GM18502 (cell line): ENCODE measurements at regions not wholly inside any gene's neighbourhood (a gene's known extent, or its start where the extent isn't known, plus 50 kb on each side); places are given as distances from the start of the nearest gene placed in this dataset.

Experiments
- ATAC-seq: cut with Tn5 transposase; IDR thresholded peaks from one replicate; pipeline ENCODE4 v1.9.1; 2021; ENCODE audit warnings: mild to moderate bottlenecking; ENCODE audit not compliant: unreplicated experiment, poor library complexity

- ATAC-seq = no peak
Observed at GRCh38 chr11:98104249-98104648, 916.5 kb upstream of the CNTN5 start.

- no peak for ATAC-seq
Observed at GRCh38 chr11:98107736-98108135, 913.0 kb upstream of the CNTN5 start.

GRCh38 chr11:98110030-98110429 lies 910.7 kb upstream of the CNTN5 start:
- no peak for ATAC-seq

- ATAC-seq = no peak
Observed at GRCh38 chr11:98115873-98116272, 904.9 kb upstream of the CNTN5 start.

- no peak for ATAC-seq
Observed at GRCh38 chr11:98130117-98130625, 890.6 kb upstream of the CNTN5 start.

GRCh38 chr11:98136357-98136756 lies 884.4 kb upstream of the CNTN5 start:
- ATAC-seq = no peak

GRCh38 chr11:98137437-98137836 lies 883.3 kb upstream of the CNTN5 start:
- no peak for ATAC-seq

GRCh38 chr11:98143661-98144060 lies 877.1 kb upstream of the CNTN5 start:
- no peak for ATAC-seq

- ATAC-seq = no peak
Observed at GRCh38 chr11:98153752-98154151, 867.0 kb upstream of the CNTN5 start.

GRCh38 chr11:98155696-98156095 lies 865.1 kb upstream of the CNTN5 start:
- no peak for ATAC-seq

- ATAC-seq = no peak
Observed at GRCh38 chr11:98177925-98178324, 842.8 kb upstream of the CNTN5 start.

GRCh38 chr11:98180511-98180910 lies 840.2 kb upstream of the CNTN5 start:
- ATAC-seq = no peak

GRCh38 chr11:98180921-98181320 lies 839.8 kb upstream of the CNTN5 start:
- no peak for ATAC-seq

- ATAC-seq = no peak
Observed at GRCh38 chr11:98183034-98183433, 837.7 kb upstream of the CNTN5 start.

- ATAC-seq = no peak
Observed at GRCh38 chr11:98185245-98185644, 835.5 kb upstream of the CNTN5 start.

- ATAC-seq = no peak
Observed at GRCh38 chr11:98194611-98195010, 826.1 kb upstream of the CNTN5 start.

- ATAC-seq = no peak
Observed at GRCh38 chr11:98195300-98195699, 825.4 kb upstream of the CNTN5 start.

GRCh38 chr11:98207086-98207485 lies 813.7 kb upstream of the CNTN5 start:
- no peak for ATAC-seq

GRCh38 chr11:98227278-98227677 lies 793.5 kb upstream of the CNTN5 start:
- no peak for ATAC-seq

- ATAC-seq = no peak
Observed at GRCh38 chr11:98230678-98231077, 790.1 kb upstream of the CNTN5 start.

- ATAC-seq = no peak
Observed at GRCh38 chr11:98234698-98235097, 786.1 kb upstream of the CNTN5 start.

GRCh38 chr11:98243897-98244296 lies 776.9 kb upstream of the CNTN5 start:
- ATAC-seq = no peak

- no peak for ATAC-seq
Observed at GRCh38 chr11:98260983-98261382, 759.8 kb upstream of the CNTN5 start.
